GM19372 (cell line): ENCODE measurements at regions not wholly inside any gene's neighbourhood (a gene's known extent, or its start where the extent isn't known, plus 50 kb on each side); places are given as distances from the start of the nearest gene placed in this dataset.

Source experiments
- ATAC-seq: cut with Tn5 transposase; IDR thresholded peaks from one replicate; pipeline ENCODE4 v1.9.1; 2021; ENCODE audit warnings: mild to moderate bottlenecking, low read depth, moderate library complexity; ENCODE audit not compliant: unreplicated experiment

DNA sequence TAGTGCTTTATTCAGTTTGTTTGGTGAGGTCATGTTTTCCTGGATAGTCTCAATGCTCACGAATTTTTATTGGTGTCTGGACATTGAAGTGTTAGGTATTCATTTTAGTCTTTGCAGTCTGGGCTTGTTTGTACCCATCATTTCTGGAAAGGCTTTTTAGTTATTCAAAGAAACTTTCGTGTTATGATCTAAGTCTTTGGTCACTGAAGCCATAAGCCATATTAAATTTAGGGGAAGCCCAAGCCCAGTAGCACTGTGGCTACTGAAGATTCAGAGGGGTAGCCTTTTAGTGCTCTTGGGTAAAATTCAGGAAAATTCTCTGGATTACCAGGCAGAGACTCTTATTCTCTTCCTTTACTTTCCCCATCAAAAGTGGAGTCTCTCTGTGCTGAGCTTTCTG, 56.2 kb upstream of the PEX5L start:
- no peak for ATAC-seq

DNA sequence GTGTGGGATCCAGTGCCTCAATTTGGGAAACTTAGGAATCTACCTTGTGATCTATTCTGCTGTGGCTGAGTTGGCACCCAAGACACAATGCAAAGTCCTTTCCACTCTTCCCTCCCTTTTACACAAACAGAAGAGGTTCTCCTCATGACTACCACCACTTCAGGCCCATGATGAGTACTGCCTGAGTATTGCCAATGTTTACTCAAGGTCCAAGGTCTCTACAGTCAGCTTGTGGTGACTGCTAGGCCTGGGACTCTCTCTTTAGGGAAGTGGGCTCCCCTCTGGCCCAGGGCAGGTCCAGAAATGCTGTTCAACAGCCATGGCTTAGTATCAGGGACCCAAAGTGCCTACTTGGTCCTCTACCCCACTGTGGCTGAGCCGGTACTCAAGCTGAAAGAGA, 56.8 kb upstream of the PEX5L start:
- ATAC-seq = no peak

DNA sequence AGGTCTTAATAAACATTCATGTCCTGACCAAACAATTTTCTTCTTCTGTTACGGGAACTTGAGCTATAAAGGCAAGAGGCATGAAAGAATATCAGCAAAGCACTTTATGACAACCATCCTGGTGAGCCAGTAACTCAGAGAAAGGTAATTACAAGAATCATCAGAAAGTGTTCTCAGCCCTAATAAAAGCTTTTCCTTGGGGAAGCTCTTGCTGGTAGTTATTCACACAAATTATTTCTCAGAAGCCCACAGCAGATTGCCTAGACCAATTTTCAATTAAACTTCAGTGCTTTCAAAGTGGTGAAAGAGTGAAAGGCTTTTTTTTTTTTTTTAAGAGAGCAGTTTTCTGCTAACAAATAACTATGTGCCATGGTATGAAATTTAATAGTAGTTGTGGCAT, 60.9 kb upstream of the PEX5L start:
- no peak for ATAC-seq

DNA sequence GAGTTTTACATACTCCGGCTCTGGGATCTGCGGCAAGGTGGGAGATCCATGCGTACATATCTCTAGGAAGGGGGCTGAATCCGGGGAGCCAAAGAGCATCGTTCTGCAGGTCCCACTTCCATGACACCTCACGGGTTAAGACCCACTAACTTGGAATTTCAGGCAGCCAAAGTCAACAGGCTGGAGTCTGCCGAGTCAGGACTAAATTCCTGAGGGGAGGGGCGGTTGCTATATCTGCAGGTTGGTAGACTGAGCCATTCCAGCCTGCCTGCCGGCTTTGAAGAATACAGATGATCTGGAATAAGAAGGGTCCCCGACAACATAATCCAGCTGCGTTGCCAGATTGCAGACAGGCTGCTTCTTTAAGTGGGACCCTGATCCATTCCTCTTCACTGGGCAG, 65.4 kb upstream of the PEX5L start:
- no peak for ATAC-seq

DNA sequence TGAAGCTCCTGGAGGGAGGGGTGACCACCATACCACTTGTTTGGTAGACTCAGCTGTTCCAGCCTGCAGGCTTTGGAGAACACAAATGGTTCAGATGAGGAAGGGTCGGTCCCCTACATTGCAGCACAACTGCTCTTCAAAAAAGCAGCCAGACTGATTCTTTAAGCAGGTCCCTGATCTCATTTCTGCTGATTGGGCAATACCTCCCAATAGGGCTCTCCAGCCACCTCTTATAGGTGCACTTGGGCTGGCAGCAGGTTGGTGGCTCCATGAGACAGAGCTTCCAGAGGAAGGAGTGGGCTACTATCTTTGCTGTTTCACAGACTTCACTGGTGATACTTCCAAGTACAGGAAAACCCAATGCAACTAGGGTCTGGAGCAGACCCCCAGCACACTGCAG, 65.9 kb upstream of the PEX5L start:
- no peak for ATAC-seq

DNA sequence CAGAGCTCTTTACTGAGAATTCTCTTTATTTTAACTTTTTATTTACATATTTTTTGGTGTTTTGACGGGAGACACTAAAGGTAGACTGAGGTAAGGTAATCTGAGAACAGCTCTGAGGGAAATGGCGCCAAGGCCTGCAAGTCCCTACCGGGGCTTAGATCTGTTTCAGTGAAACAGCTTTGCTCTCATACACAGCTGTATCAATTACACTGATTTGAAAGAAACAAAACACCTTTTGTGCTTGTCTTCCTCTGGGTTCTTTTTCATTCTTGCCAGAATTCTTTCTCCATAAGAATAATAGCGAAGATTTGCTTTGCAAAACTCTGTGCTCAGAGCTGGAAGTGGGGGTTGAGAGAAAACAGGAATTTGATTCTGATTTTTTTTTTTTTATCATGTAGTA, 79.5 kb upstream of the PEX5L start:
- no peak for ATAC-seq

DNA sequence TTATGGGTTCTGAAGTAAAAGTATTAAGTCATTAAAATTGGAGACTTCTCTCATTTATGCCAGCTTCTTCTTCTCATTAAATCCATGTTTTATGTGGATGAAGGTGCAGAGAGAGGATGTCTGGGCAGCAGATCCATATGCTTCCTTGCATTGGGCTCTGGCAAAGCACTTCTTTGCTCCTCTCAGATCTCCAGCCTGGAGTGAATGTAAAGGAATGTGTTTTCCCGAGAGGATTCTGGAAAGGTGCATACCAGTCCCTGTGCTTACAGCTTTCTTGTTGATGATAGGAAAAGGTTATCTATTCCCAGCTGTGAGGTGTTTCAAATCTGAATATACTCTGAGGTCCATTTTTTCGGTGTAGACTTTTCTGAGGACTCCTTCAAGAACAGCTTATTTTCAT, 79.9 kb upstream of the PEX5L start:
- ATAC-seq = no peak

DNA sequence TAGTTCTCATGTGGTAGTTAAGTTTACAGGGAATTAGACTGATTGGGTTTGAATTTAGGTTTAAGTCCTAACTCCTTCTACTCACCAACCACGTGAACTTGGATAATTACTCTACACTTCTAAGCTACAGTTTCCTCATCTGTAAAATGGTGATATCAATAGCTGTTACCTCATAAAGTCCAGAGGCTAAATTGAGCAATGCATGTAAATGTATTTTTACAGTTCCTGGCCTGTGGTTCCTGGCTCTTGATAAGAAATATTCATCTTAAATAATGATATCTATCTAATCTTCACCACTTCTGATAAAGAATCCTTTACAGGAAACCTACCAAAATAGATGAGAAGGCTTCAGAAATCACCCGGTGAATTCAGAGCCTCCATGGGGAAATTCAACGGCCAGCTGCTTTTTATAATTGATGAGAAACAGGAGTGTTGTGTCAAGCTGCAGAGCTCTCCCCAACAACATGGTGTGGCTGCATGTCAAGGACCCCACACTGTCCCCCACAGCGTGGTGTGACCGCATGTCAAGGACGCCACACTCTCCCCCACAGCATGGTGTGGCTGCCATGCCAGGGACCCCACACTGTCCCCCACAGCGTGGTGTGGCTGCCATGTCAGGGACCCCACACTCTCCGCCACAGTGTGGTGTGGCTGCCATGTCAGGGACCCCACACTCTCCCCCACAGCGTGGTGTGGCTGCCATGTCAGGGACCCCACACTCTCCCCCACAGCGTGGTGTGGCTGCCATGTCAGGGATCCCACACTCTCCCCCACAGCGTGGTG, 80.8 kb upstream of the PEX5L start:
- no peak for ATAC-seq

DNA sequence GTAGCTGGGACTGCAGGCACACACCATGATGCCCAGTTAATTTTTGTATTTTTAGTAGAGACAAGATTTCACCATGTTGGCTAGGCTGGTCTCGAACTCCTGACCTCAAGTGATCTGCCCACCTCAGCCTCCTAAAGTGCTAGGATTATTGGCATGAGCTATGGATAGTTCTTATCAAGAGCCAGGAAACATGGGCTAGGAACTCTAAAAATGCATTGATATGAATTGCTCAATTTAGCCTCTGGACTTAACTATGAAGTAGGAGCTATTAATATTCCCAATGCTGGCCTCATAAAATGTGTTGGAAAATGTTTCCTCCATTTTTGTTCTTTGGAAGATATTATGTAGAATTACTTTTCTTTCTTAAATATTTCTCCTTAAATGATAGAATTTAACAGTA, 82.8 kb upstream of the PEX5L start:
- no peak for ATAC-seq

DNA sequence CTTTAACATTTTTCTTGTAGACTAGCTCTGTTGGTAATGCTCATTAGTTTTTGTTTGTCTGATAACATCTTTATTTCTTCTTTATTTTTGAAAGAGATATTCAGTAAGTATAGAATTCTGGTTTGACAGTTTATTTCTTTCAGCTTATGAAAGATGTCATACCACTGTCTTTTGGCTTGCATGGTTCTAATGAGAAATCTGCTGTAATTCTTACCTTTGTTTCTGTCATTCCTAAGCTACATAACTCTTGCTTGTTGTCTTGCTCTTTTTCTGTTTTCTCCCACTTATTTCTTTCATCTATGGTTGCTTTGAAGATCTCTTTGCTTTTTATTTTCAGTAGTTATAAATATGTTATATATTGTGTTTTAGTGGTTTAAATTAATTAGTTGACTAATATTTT, 87.2 kb upstream of the PEX5L start:
- no peak for ATAC-seq

DNA sequence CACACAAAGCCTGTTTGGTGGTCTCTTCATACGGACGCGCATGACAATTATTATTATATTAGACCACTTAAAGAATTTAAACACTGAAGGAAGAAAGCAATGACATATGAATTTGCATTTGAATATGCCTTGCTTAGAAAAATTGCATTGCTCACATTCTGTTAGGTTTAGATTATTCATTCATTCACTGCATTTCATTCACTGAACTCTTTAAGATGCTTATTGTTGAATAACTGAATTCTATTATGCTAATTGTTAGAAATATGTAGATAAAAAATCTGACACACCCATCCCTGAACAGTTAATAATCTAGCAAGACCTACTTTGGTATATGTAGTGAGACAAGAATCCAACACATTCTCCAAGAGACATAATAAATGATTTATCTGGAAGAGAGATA, 94.4 kb upstream of the PEX5L start:
- ATAC-seq = no peak

DNA sequence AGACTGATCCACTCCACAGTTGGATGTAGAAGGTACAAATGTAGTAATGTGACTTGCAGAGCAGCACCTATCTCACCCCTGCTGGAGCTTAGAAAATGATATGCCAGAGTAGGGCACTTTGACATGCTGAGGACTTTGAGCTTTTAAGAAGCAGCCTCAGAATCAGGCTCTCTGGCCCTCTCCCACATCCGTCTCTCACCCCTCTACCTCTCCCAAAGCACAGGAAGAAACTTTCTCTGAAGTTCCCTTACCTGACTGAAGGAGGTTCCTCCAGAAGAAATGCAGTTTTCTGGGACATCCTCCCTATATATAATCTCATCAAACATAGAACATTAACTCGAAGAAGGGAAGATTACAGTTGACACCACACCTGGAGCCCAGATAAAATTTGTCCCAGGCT, 98.4 kb upstream of the PEX5L start:
- no peak for ATAC-seq

DNA sequence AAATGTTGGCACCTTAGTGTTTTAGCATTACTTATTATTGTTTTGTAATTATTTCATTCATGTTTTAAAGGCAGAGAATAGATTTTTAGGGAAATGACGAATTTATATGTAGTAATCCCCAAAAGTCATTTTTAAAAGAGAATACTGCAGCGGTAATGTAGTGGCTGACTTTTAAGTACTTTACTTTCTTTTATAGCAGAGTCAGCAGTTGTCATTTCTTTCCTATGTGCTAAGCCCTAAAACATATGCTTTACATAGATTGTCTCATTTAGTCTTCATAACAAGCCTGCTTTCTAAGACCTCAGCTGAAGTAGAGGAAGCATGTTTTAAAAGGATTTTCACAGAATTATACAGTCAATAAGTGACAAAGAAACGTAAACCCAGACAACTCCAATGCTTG, 102.1 kb upstream of the PEX5L start:
- no peak for ATAC-seq

DNA sequence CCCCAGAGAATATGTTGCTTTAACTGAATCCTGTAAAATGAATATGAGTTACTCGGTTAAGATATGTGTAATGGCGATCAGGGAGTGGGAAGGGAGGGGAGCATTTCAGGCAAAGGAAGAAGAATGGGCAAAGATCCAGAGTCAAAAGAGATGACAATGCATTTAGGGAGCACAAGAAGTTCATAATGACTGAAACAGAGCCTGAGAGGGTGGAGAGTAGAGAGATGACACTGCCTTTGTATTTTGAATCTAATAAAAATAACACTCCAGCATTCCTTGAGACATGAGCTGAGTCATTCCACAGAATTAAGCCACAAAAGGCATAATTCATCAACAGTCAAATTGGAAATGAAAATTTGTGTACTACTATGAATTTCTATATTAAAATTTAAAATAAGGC, 105.3 kb upstream of the PEX5L start:
- no peak for ATAC-seq

DNA sequence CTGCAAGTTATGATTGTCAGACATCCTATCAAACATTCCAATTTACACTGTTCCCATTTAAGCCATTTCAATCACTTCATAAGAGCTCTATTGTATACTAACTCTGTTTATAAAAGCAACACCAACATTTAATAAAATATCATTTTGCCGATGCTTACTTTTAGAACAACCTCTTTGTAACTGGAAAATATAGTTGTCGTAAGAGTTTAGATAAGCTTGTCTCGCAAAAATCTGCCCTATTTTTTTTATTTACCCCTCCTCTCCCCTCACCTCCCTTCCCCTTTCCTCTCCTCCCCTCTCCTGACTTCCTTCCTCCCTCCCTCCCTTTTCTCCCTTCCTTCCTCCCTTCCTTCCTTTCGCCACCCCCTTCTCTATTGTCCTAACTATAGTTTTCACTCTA, 105.7 kb upstream of the PEX5L start:
- ATAC-seq = no peak

DNA sequence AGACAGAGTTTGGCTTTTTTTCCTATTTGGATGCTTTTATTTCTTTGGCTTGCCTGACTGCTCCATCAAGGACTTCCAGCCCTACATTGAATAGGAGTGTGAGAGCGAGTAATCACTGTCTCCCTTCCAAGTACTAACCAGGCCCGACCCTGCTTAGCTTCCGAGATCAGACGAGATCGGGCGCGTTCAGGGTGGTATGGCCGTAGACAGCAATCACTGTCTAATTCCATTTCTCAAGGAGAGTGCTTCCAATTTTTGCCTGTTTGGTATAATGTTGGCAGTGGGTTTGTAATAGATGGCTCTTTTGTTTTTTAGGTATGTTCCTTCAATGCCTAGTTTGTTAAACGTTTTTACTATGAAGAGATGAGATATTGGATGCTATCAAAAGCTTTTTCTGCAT, 125.0 kb upstream of the PEX5L start:
- no peak for ATAC-seq

DNA sequence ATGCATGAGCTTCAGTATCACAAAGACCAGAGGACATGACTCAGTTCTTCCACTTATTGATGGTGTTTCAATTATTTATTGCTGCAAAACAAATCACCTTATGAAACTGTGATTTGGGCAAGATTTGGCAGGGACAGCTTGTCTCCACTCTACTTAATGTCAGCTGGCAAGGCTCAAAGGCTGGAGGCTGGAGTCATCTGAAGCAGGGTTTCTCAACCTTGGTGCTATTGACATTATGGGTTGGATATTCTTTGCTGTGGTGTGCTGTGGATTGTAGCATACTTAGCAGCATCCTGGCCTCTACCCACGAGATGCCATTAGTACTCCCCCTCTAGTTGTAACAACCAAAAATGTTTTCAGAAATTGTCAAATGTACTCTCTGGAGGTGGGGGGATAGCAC, 138.8 kb upstream of the PEX5L start:
- ATAC-seq = no peak

DNA sequence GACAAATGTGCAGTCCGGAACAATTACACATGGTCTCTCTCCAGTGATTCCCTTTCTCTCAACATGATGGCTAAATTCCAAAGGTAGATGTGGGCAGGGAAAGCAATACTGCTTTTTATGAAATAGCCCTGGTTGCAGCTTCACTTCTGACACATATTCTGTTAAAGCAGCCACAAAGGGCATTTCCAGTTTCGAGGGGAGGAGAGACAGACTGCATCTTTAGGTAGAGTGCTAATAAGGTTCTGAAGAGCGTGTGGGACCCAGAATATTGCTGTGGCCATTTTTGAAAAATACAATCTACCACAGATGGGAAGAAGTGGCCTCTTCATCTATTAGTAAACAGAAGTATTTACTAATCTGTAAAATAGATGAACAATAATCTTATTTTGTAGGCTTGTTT, 139.3 kb upstream of the PEX5L start:
- peak; percentile 63 for ATAC-seq

DNA sequence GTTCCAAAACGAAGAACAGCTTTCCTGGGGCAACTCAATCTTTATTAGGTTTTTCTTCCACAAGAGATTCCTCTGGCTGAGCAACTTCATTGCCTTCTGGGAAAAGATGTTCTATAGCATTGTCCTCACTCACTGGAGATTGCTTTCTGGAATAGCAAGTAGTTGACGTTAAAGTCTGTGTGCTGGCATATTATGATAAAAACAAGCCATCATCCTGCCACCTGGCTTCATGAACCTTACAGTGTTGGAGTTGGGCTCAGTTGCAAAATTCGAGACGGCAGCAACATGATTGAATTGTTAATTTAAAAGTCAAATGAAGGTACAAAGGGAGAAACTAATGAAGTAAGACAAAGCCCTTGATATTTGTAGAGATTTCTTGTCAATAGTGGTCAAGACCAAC, 140.5 kb upstream of the PEX5L start:
- no peak for ATAC-seq

DNA sequence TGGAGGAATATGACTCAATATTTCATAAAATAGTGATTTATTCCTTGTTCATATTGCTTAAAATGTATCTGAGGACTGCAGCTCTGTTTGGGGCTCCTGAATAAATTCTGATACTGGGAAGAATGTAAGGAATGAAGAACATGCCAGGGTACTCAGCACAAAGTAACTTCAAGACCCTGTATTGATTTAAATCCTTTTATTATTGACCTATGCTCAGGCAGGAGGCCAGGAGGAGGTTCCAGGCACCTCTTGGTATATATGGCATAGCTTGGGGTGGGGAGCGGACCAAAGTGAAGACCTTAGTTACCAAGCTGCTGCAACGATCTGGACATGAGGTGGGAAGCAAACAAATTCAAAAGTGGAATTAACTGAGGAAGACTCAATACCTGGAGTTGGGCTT, 142.8 kb upstream of the PEX5L start:
- no peak for ATAC-seq

DNA sequence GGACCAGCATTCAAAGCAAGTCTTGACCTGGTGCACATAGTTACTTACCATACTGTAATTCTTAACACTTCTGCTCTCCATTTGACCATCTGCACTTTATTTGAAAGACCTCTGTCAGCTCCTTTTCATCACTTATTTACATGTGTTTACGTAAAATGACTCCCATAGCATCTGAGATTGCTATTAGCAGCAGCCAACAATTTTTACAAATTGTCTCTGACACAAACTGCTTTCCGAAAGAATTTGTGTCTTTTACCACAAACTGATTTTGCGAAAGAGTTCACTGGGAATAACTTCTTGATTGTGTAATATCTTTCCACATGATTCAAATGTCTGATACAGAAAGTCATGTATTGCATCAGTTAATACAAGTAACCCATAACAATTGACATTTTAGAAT, 144.1 kb upstream of the PEX5L start:
- no peak for ATAC-seq

DNA sequence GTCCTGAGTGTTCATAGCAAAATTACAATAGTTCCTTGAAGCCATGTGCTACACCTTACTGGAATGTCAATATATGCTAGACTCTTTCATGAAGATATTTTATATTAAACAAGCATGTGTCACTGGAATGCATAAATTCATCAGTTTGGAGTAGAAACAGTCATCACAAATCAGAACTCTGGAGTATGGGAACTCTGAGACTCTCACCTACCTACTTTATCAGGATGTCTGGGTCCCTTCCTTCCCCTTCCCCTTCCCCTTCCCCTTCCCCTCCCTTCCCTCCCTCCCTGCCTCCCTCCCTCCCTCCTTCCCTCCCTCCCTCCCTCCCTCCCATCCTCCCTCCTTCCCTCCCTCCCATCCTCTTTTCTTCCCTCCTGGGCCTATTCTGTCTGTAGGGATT, 144.7 kb upstream of the PEX5L start:
- no peak for ATAC-seq

DNA sequence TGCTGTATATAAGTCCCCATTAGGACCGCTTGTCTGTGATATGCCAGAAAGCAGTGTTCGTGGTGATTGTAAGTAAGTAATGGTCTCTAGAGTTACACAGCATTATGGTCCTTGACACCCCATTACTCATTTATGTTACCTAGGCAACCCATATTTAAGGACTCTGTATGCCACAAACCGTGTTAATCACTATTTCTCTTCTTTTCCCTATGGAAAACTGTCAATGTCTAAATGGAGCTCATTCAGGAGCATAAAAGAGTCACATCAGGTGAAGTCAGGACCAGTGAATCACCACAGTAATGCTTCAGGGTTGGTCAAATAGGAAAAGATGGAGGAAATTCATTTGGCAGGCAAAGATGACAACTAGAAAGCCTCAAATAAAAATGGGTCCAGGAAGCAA, 146.6 kb upstream of the PEX5L start:
- no peak for ATAC-seq
